Stimulated activated CD8-positive, alpha-beta memory T cell treated with anti-CD3 and anti-CD28 coated beads, Interleukin-2, amount 100 ng/mL, for 48 hours (primary cell): ENCODE measurements at regions not wholly inside any gene's neighbourhood (a gene's known extent, or its start where the extent isn't known, plus 50 kb on each side); places are given as distances from the start of the nearest gene placed in this dataset.

ENCODE experiments used
- DNase-seq, 2 donors: peaks; one replicate each; pipeline ENCODE4 v3.0.0-alpha.2; 2020; ENCODE audit warnings: low read depth in 2 of 2

GRCh38 chr21:16305686-16306085, 575.9 kb downstream of the USP25 start:
- no peak for DNase-seq

DNA sequence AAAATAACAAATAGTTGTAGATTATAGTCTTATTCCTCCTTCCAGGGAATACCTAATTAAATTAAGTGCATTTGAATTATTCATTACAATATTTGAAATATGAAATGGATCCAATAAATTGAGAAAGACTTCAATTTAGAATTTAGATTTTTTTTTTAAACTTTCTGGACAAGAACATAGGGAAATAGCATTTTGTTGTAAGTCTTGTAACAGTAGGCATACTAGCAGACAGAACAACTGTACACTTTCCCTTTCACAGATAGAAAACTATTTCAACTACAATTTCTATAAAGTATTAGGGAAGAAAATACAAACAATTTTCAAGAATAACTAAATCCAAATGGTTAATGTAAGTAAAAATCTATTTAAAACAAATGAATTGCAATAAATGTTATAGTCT, 577.5 kb downstream of the USP25 start:
- no peak for DNase-seq

GRCh38 chr21:16308269-16308668, 578.5 kb downstream of the USP25 start:
- no peak for DNase-seq

- no peak for DNase-seq
Observed at GRCh38 chr21:16309250-16309971, 579.6 kb downstream of the USP25 start.

GRCh38 chr21:16310176-16310575, 580.4 kb downstream of the USP25 start:
- DNase-seq = no peak

- DNase-seq = no peak
Observed at GRCh38 chr21:16311229-16311628, 581.4 kb downstream of the USP25 start.

- DNase-seq = no peak
Observed at GRCh38 chr21:16312321-16312720, 582.5 kb downstream of the USP25 start.

DNA sequence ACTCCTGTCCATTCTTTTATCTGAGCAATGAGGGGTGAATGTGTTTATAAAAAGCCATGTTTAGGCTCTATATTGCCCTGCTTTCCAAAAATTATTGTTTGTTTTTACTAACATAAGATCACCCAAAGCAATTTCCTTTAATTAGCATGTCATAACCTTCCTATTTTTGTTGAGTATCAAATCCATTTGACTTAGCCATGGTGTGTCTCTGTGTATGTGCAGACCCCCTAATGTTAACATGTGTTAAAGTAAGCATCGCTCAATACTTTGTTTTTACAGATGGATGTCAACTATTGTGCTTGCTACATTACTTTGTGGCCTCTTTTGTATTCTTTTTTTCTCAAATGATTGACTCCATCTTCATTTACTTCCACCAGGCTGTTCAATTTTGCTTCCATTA, 585.4 kb downstream of the USP25 start:
- DNase-seq = no peak

DNA sequence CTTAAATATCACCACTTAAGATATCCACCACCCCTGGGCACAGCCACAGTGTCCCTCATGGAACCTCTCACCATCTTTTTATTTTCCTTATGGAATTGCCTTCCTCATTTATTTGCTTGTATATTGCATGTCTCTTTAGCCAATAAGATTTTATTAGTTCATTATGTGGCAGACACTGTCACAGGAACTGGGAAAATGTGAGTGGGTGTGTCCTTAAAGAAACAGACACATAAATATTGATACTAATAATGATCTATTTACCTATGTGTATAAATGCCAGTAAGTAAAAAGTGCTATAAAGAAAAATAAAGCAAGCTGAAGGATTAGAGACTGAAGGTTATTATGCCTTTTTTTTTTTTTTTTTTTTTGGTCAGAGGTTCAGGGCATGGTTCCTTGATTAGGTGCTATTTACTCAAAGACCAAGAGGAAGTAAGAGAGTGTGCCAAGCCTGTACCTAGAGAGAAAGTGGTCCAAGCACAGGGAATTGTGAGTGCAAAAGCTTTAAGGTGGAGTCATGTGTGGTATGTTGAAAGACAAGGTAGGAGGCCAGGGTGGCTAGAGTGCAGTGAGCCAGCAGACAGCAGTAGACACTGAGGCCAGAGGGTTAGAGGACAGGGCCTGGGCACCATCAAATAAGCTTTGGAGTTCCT, 589.0 kb downstream of the USP25 start:
- no peak for DNase-seq

DNA sequence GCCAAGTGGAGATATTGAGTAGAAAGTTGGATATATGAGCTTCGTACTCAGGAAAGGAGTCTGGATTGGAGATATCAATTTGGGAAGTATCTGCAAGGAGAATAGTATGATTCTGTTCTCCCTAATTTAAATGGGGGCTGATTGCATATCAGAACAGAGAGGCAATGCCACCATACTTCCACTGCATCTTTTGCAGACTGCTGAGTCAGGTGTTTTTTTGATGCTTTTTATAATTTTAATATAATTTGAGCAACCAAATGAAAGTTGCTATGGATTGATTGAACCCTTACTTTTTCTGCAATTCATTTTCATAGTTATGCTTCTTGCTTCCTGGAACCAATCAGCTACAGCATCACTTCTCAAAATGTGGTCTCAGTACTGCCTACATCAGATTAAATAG, 590.3 kb downstream of the USP25 start:
- DNase-seq = no peak

GRCh38 chr21:16322454-16322853, 592.7 kb downstream of the USP25 start:
- no peak for DNase-seq

- DNase-seq = no peak
Observed at GRCh38 chr21:16323596-16323995, 593.8 kb downstream of the USP25 start.

DNA sequence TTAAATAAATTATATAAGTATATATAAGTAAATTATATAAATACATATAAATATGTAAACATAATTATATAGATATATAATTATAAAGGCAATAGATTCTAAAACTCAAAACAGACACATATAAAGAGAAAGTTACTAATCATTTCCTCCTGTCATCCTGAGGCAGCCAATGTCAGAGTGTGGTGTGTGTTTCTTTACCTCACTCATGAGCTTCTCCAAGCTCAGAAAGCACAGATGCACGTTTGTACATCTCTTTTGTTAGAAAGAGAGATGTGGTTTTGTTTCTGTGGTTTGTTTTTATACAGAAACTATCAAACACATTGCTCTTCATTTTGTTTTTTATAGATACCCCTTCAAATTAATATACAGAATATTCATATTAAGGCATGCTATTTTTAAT, 594.8 kb downstream of the USP25 start:
- DNase-seq = no peak

- no peak for DNase-seq
Observed at GRCh38 chr21:16330082-16330907, 600.5 kb downstream of the USP25 start.

- DNase-seq = no peak
Observed at GRCh38 chr21:16330908-16331268, 601.1 kb downstream of the USP25 start.

DNA sequence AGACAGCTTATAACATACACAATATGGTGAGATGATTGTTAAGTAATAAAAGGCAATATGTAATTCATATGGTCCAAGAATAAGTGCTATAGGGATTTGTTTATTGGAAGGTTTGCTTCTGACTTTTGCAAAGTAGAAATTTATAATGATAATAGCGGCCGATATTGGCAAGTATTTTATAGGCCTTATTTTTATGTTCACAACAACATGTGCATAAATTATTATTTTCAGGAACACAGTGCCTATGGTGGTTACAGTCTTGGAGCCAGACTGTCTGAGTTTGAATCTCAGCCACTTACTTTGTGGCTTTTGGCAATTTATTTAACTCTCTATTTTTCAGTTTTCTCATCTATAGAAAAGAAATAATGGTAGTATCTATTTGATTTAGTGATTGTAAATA, 607.5 kb downstream of the USP25 start:
- no peak for DNase-seq

GRCh38 chr21:16342932-16343331, 613.1 kb downstream of the USP25 start:
- DNase-seq = no peak

DNA sequence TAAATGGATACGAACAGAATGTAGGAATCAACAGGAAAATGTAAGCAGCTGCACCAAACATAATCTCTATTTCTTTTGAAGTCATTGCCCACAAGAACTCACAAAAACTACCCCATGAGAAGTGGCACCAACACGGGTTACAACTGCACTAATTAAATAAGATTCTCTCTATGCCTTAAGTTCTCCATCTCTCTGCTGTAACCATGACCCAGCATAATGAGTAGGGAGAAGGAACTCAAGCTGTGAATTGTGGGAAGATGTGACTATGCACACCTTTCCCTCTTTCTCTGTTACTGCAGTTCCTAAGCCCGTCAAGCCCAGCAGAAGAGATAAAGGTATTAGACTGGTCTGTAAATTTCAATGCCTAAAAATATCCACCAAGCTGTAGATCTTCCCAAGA, 614.0 kb downstream of the USP25 start:
- no peak for DNase-seq

GRCh38 chr21:16345757-16346156, 616.0 kb downstream of the USP25 start:
- no peak for DNase-seq

DNA sequence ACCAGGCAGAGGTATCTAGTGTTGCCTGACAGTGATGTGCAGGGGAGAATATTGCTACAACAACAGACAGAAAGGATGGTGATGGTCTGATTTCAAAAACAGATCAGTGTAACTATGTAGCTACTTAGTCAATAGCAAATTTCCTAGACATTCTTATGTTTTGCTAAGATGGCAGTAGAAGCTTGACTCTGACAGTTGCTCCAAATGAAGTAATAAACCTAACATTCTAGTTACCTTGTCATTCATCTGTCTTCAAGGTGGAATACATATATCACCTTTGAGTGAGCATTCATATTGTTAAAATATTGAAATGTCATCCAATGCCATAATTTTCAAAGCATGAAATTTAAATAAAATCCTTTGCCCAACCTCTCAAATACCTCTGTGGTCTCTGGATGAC, 617.4 kb downstream of the USP25 start:
- no peak for DNase-seq

DNA sequence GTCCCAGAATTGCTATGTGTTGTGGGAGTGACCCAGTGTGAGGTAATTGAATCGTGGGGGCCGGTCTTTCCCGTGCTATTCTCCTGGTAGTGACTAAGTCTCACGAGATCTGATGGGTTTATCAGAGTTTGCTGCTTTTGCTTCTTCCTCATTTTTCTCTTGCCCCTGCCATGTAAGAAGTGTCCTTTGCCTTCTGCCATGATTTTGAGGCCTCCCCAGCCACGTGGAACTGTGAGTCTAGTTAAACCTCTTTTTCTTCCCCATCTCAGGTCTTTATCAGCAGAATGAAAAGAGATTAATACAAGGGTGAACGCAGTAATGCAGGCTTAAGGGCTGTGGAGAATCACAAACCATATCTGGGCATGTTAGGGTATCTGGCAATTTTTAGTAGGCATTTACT, 624.0 kb downstream of the USP25 start:
- DNase-seq = no peak

- no peak for DNase-seq
Observed at GRCh38 chr21:16357994-16358393, 628.2 kb downstream of the USP25 start.

DNA sequence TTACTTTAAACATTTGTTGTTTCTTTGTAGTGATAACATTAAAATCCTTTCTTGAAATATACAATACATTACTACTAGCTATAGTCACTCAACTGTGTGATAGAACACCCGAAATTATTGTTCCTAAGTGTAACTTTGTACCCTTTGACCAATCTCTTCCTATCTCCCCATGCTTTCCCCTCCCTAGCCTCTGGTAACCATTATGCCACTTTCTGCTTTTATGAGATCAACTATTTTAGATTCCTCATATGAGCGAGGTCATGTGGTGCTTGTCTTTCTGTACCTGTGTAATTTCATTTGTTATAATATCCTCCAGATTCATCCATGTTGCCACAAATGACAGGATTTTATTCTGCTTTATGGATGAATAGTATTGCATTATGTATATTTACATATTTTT, 629.0 kb downstream of the USP25 start:
- DNase-seq = no peak
